NT2/D1 (cell line): ENCODE measurements at regions not wholly inside any gene's neighbourhood (a gene's known extent, or its start where the extent isn't known, plus 50 kb on each side); places are given as distances from the start of the nearest gene placed in this dataset.

Source experiments
- DNase-seq: peaks from one replicate; pipeline ENCODE4 v3.0.0-alpha.2; 2011; ENCODE audit warnings: low read depth, low spot score
- H3K27me3 ChIP-seq: 2 replicates; pipeline ENCODE4 v1.6.0; 2011; ENCODE audit warnings: mild to moderate bottlenecking; ENCODE audit not compliant: insufficient read length, insufficient read depth
- H3K36me3 ChIP-seq: 2 replicates; pipeline ENCODE4 v1.6.1; 2011; ENCODE audit warnings: mild to moderate bottlenecking, low read length, mixed read lengths; ENCODE audit not compliant: insufficient read depth, insufficient read length
- H3K4me1 ChIP-seq: 2 replicates; pipeline ENCODE4 v1.5.1; 2011; ENCODE audit not compliant: insufficient read depth, insufficient read length
- H3K4me3 ChIP-seq: 2 replicates; pipeline ENCODE4 v1.5.1; 2011; ENCODE audit warnings: low read depth; ENCODE audit not compliant: insufficient read length
- H3K9ac ChIP-seq: 2 replicates; pipeline ENCODE4 v1.6.0; 2011; ENCODE audit warnings: low read depth; ENCODE audit not compliant: insufficient read length
- H3K9me3 ChIP-seq: 2 replicates; pipeline ENCODE4 v1.5.1; 2011; ENCODE audit warnings: mild to moderate bottlenecking, low read length; ENCODE audit not compliant: insufficient read depth
- SUZ12 ChIP-seq: IDR thresholded peaks from 2 replicates; pipeline ENCODE4 v1.6.1; 2011; ENCODE audit not compliant: insufficient read length, insufficient read depth; ENCODE audit errors: extremely low read depth
- YY1 ChIP-seq: IDR thresholded peaks from 2 replicates; pipeline ENCODE4 v1.6.1; 2011; ENCODE audit not compliant: insufficient read length, insufficient read depth
- ZNF274 ChIP-seq: IDR thresholded peaks from 2 replicates; pipeline ENCODE4 v1.6.1; 2011; ENCODE audit warnings: mild to moderate bottlenecking, low read depth, low read length

DNA sequence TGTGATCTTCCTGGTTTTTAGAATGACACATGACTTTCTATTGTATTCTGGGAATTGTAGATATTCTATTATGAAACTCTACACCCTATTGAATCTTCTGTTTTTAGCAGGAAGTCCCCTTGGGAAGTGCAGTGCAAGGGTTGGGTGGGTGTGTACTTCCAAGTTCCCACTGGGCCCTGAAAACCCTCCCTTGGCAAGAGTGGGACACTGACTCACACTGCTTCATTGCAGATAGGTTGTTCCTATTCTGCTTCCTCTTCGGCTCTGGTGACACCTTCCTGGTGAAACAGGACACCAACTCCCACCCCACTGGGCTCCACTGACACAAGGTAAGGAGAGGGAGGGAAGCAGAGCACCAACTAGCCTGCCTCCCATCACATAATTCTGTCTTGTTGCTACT lies 121.8 kb downstream of the KCTD12 start:
- TF ChIP-seq YY1 (no peak), ZNF274 (no peak), SUZ12 (no peak)

DNA sequence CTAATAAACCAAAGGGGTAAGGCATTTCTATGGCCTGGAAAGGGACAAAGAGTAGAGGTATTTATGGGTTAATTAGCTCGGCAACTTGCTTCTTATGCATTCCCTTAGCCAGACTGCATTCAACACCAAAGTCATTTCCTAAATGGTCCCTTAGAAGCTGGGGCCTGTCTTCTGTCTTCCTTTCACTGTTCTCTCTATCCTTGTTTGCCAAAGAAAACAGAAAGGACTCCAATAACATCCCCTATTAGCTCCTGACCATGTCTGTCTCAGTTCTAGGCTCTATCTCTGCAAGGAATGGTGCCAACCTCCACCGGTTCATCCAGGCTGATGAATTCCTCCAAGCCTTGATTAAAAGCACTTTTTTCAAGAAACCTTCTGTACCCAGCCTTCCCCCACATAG lies 123.5 kb downstream of the KCTD12 start:
- no peak for DNase-seq
- no peaks in the 10 kb centered on the region for H3K9me3 ChIP-seq
- H3K27me3 ChIP-seq = no peaks in the 10 kb centered on the region
- H3K36me3 ChIP-seq = no peaks in the 10 kb centered on the region
- no peak for TF ChIP-seq YY1
- no peak overlapping the region for H3K9ac ChIP-seq
- no peaks in the 10 kb centered on the region for H3K4me1 ChIP-seq
- H3K4me3 ChIP-seq = no peak overlapping the region

More for the DNA sequence above, 121.8 kb downstream of the KCTD12 start:
- Histone ChIP-seq H3K9ac (no peak overlapping the region), H3K4me1 (no peaks in the 10 kb centered on the region), H3K36me3 (no peaks in the 10 kb centered on the region), H3K4me3 (no peak overlapping the region), H3K27me3 (no peaks in the 10 kb centered on the region), H3K9me3 (no peaks in the 10 kb centered on the region)
- no peak for DNase-seq

DNA sequence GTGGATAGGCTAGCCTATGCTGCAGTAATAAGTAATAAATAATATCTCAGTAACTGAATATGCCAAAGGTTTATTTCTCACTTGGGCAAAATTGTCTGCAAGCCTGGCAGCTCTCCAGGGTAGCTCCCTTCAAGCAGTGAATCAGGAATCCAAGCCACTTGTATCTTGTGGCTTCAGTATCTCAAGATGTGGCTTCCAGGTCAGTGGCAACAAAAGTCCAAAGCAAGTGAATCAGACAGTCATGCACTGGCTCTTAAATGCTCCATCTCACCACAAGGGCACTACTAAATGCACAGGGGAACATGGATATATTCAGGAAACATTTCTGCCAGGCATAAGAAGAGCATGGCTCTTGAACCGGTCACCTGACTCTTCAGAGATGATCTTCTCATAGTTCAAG lies 126.3 kb downstream of the KCTD12 start:
- H3K4me1 ChIP-seq = no peaks in the 10 kb centered on the region
- TF ChIP-seq YY1 (no peak), ZNF274 (no peak), SUZ12 (no peak)

DNA sequence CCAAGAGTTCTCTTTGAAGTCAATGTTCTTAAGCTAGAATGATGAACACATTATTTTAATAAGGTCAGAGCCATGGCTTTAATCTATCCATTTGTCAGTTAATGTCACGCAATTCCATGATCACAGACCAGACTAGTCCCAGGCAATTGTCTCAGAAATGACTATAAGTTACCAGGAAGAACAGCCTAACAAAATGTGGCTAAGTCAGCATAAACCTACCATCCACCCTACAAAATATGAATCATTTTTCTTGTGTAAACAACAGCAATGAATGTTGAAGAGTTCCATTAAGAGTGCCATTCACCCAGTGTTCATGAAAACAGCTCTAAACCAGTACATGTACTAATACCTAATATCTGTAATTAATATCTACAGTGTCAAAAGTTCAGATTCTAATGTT lies 127.5 kb downstream of the KCTD12 start:
- H3K36me3 ChIP-seq = no peaks in the 10 kb centered on the region
- no peak overlapping the region for H3K4me3 ChIP-seq
- no peak overlapping the region for H3K9ac ChIP-seq
- DNase-seq = no peak
- H3K4me1 ChIP-seq = no peaks in the 10 kb centered on the region
- H3K27me3 ChIP-seq = no peaks in the 10 kb centered on the region
- TF ChIP-seq SUZ12 (no peak), YY1 (no peak), ZNF274 (no peak)
- H3K9me3 ChIP-seq = no peaks in the 10 kb centered on the region

More for the DNA sequence above, 126.3 kb downstream of the KCTD12 start:
- no peak for DNase-seq
- Histone ChIP-seq H3K4me3 (no peak overlapping the region), H3K36me3 (no peaks in the 10 kb centered on the region), H3K9ac (no peak overlapping the region), H3K9me3 (no peaks in the 10 kb centered on the region), H3K27me3 (no peaks in the 10 kb centered on the region)

DNA sequence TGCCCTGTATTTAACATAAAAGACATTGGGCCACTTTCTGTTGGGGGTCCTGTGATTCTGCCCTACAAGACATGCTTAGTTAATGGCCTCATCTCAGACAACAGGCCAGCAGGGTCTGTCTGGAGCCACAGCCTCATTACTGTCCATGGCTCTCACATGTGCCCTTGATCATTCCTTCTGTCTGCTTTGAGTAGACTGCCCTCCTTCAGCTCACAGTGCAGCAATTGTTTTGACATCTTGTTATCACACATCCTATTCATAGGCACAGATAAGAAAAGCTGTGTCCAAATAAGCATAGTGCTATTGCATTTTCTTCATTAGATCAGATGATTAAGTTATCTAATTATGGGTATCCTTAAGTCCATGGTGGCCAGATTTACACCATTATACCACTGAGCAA lies 127.9 kb downstream of the KCTD12 start:
- no peak overlapping the region for H3K9ac ChIP-seq
- H3K9me3 ChIP-seq = no peaks in the 10 kb centered on the region
- no peak overlapping the region for H3K4me3 ChIP-seq
- H3K36me3 ChIP-seq = no peaks in the 10 kb centered on the region
- H3K27me3 ChIP-seq = no peaks in the 10 kb centered on the region
- TF ChIP-seq YY1 (no peak), SUZ12 (no peak), ZNF274 (no peak)
- H3K4me1 ChIP-seq = no peaks in the 10 kb centered on the region
- DNase-seq = no peak

DNA sequence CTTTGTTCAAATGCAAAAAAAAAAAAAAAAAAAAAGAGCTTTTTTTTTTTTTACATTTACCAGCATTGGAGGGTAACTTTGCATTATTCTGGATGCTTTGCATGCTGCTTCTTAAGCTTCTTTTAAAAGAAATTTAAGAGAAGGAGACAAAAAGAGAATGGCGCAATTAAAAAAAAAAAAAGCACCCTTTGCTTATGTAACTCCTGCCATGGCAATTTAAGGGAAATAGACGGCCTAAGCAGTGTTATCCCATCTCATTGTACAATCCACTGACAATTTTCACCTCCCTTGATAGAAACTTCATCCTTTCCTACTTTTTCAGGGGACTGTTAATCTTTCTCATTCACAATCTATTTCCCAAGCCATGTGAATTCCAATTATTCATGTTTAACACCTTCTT lies 129.8 kb downstream of the KCTD12 start:
- Histone ChIP-seq H3K9me3 (no peaks in the 10 kb centered on the region), H3K36me3 (no peaks in the 10 kb centered on the region), H3K27me3 (no peaks in the 10 kb centered on the region), H3K4me1 (no peaks in the 10 kb centered on the region), H3K9ac (no peak overlapping the region), H3K4me3 (no peak overlapping the region)
- DNase-seq = no peak
- TF ChIP-seq ZNF274 (no peak), SUZ12 (no peak), YY1 (no peak)

DNA sequence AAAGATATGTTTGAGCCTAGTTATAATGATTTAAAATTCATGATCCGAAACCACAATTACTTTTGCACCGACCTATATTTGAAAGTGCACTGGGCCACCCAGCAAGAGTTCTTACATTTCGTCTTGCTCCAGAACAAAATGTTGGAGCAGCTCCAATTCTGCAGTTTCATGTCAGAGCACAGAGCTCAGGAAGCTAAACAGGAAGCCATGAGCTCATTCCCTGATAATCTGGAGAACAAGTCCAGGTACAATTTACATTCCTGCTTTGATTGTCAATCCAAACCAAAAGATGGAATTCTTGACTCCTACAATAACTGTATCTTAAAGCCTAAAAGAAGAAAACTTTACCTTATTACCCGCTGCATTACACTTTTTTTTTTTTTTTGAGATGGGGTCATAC lies 131.8 kb downstream of the KCTD12 start:
- H3K9me3 ChIP-seq = no peaks in the 10 kb centered on the region
- DNase-seq = no peak
- TF ChIP-seq YY1 = no peak
- no peak for TF ChIP-seq ZNF274
- H3K4me1 ChIP-seq = no peaks in the 10 kb centered on the region
- no peak overlapping the region for H3K9ac ChIP-seq
- H3K27me3 ChIP-seq = no peaks in the 10 kb centered on the region
- no peaks in the 10 kb centered on the region for H3K36me3 ChIP-seq
- H3K4me3 ChIP-seq = no peak overlapping the region

DNA sequence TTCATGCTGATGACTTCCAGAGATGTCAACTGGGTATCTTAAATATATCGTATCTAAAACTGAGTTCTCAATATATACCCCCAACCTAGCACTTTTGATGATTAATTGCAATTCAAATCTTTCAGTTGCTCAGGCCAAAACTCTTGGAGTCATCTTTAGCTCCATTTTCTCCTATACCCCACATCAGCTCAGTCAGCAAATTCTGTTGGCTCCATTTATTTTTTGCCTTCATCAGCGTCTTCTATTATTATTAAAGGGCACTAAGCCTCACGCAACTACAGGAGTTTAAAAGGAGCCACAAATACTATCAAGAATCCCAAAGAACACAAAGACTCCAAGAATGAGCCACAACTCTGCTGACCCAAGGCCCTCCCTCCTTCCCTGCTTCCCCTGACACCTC lies 134.9 kb downstream of the KCTD12 start:
- TF ChIP-seq ZNF274 = no peak
- TF ChIP-seq YY1 = no peak
- no peak for TF ChIP-seq SUZ12
- no peaks in the 10 kb centered on the region for H3K4me1 ChIP-seq
- no peak for DNase-seq
- no peaks in the 10 kb centered on the region for H3K9me3 ChIP-seq
- no peaks in the 10 kb centered on the region for H3K27me3 ChIP-seq
- H3K9ac ChIP-seq = no peak overlapping the region
- H3K36me3 ChIP-seq = no peaks in the 10 kb centered on the region
- H3K4me3 ChIP-seq = no peak overlapping the region
